ENCODE measurements at regions not wholly inside any gene's neighbourhood (a gene's known extent, or its start where the extent isn't known, plus 50 kb on each side); places are given as distances from the start of the nearest gene placed in this dataset.

DNA sequence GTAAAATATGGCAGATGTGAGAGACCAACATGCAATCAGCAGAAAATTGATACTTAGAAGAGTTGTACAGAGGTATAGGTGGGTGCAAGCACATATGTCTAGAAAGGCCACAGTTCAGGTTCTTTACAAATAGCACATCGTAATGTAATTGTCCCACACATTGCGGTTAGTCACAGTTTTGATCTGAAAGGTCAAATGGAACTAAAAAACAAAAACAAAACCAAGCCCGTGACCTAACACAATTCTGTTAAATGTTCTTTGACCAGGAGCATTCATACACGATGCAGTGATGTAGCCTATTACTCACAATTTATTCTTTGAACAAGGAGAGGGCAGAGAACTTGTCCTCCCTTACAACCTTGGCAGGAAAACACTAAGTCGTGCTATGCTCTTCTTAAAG, 108.9 kb upstream of the MAP4K3 start:
- H3K36me3 ChIP-seq (ENCODE audit: control insufficient read depth, insufficient read depth, low read length) = no peaks in the 10 kb centered on the region
- no peak overlapping the region for H3K27ac ChIP-seq (ENCODE audit: low read depth, low read length)
- no peak for DNase-seq (ENCODE audit: low read depth in 4 of 6, low spot score in 6 of 6)
- H3K4me1 ChIP-seq (ENCODE audit: control insufficient read depth, insufficient read depth, low read length) = no peaks in the 10 kb centered on the region
- no peaks in the 10 kb centered on the region for H3K9me3 ChIP-seq (ENCODE audit: control insufficient read depth, insufficient read depth, low read length)
- no peaks in the 10 kb centered on the region for H3K27me3 ChIP-seq (ENCODE audit: control insufficient read depth, insufficient read depth, low read length)
- no peak overlapping the region for H3K4me3 ChIP-seq (ENCODE audit: low read depth, low read length)
- WGBS (ENCODE audit: insufficient coverage) = 90% methylated on average over 3 of the region's 5 CpGs

DNA sequence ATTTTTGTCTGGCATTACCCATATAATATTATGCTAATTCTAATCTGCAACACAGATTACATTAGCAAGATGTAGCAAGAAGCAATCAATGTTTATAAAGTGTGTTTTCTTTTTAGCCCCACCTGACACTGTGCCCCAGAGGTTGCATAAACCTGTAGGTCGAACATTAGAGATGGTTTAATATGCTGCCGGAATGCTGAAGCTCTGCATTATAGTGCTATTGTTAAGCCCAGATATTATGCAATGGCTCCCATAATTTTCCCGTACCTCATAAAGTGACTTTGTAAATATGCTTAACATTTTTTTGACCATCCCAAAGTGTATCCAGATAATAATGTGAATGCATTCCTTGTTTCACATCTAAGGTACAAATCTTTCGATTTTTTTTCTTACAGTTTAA, 109.3 kb upstream of the MAP4K3 start:
- Histone ChIP-seq H3K4me3 (ENCODE audit: low read depth, low read length) (no peak overlapping the region), H3K9me3 (ENCODE audit: control insufficient read depth, insufficient read depth, low read length) (no peaks in the 10 kb centered on the region), H3K4me1 (ENCODE audit: control insufficient read depth, insufficient read depth, low read length) (no peaks in the 10 kb centered on the region), H3K27ac (ENCODE audit: low read depth, low read length) (no peak overlapping the region), H3K36me3 (ENCODE audit: control insufficient read depth, insufficient read depth, low read length) (no peaks in the 10 kb centered on the region), H3K27me3 (ENCODE audit: control insufficient read depth, insufficient read depth, low read length) (no peaks in the 10 kb centered on the region)
- no CpG with 5 or more reads among the region's 4 CpGs for WGBS (ENCODE audit: insufficient coverage)
- DNase-seq (ENCODE audit: low read depth in 4 of 6, low spot score in 6 of 6) = no peak

DNA sequence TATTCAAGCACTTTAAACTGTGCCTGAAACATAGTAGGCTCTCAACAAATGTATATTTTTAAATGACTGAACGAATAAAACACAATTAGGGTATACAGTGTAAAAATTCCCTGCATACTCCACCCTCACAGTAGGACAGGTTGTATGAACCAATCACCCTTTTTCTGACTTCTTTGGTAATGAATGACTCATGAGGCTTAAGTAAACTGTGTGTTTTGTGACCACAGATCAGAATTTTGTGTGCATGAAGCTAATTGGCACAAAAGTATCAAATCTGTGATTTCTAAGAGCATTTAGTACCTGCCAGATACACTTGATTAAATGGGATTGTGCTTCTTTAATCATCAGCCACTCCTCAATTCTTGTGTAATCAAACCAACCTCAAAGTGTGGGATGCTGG, 109.9 kb upstream of the MAP4K3 start:
- no peak for DNase-seq (ENCODE audit: low read depth in 4 of 6, low spot score in 6 of 6)
- no peak overlapping the region for H3K27ac ChIP-seq (ENCODE audit: low read depth, low read length)
- H3K27me3 ChIP-seq (ENCODE audit: control insufficient read depth, insufficient read depth, low read length) = no peaks in the 10 kb centered on the region
- no peaks in the 10 kb centered on the region for H3K9me3 ChIP-seq (ENCODE audit: control insufficient read depth, insufficient read depth, low read length)
- H3K4me3 ChIP-seq (ENCODE audit: low read depth, low read length) = no peak overlapping the region
- H3K4me1 ChIP-seq (ENCODE audit: control insufficient read depth, insufficient read depth, low read length) = no peaks in the 10 kb centered on the region
- no CpG with 5 or more reads among the region's 1 CpG for WGBS (ENCODE audit: insufficient coverage)
- H3K36me3 ChIP-seq (ENCODE audit: control insufficient read depth, insufficient read depth, low read length) = no peaks in the 10 kb centered on the region

DNA sequence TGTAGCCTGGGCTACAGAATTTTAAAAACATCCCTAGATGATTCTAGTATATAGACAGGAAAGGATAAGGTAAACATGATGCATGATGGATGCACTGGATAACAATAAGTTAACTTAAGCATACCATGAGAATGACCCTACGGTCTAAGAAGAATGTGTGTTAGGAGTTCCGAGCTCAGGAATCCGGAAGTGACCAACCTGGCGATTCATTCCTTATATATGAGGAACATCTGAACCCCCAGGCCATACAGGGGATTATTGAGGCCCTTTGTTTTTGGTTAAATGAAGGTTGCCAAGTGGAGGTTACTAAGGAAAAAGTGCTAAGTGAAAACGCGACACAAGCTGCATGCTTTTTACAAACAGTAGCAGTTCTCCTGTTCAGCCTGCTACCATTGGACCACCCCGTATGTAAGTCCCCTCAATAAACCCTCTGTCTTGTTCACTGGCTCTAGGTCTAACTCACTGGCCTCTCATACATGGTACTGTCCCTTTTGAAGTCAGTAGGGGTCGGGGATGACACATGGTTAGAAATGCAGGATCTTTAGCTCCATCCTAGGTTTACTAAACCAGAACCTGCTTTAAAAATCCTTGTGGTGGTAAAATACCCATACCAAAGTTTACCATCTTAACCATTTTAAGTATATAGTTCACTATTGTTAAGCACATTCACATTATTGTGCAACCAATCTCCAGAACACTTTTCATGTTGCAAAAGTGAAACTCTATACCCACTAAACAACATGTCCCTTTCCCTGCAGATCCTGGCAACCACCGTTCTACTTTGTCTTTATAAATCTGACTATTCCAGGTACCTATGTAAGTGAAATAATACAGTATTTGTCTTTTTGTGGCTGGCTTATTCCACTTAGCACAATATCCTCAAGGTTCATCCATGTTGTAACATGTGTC, 111.0 kb upstream of the MAP4K3 start:
- Histone ChIP-seq H3K36me3 (ENCODE audit: control insufficient read depth, insufficient read depth, low read length) (no peaks in the 10 kb centered on the region), H3K9me3 (ENCODE audit: control insufficient read depth, insufficient read depth, low read length) (no peaks in the 10 kb centered on the region), H3K27me3 (ENCODE audit: control insufficient read depth, insufficient read depth, low read length) (no peaks in the 10 kb centered on the region), H3K4me1 (ENCODE audit: control insufficient read depth, insufficient read depth, low read length) (no peaks in the 10 kb centered on the region), H3K4me3 (ENCODE audit: low read depth, low read length) (no peak overlapping the region), H3K27ac (ENCODE audit: low read depth, low read length) (no peak overlapping the region)
- 86% methylated on average over 1 of the region's 9 CpGs for WGBS (ENCODE audit: insufficient coverage)
- DNase-seq (ENCODE audit: low read depth in 4 of 6, low spot score in 6 of 6) = no peak

DNA sequence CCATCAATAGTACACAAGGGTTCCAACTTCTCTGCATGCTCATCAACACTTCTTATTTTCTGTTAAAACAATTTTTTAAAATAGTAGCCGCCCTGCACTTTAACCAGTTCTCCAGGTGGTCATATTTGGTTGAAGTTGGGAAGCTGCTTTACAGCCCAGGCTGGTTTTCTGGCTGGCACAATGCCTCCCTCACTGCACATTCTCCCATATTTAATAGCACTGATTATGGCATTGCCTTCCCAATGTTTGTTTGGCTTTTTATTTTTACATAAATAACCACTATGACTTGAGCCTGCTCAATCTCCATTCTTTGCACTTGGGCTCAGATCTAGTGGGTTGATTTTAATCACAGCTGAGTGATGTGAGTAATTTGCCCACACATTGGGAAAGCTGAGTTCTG, 111.9 kb upstream of the MAP4K3 start:
- no peaks in the 10 kb centered on the region for H3K9me3 ChIP-seq (ENCODE audit: control insufficient read depth, insufficient read depth, low read length)
- no CpG with 5 or more reads among the region's 1 CpG for WGBS (ENCODE audit: insufficient coverage)
- no peak overlapping the region for H3K27ac ChIP-seq (ENCODE audit: low read depth, low read length)
- H3K4me3 ChIP-seq (ENCODE audit: low read depth, low read length) = no peak overlapping the region
- H3K36me3 ChIP-seq (ENCODE audit: control insufficient read depth, insufficient read depth, low read length) = no peaks in the 10 kb centered on the region
- DNase-seq (ENCODE audit: low read depth in 4 of 6, low spot score in 6 of 6) = no peak
- no peaks in the 10 kb centered on the region for H3K27me3 ChIP-seq (ENCODE audit: control insufficient read depth, insufficient read depth, low read length)
- no peaks in the 10 kb centered on the region for H3K4me1 ChIP-seq (ENCODE audit: control insufficient read depth, insufficient read depth, low read length)

DNA sequence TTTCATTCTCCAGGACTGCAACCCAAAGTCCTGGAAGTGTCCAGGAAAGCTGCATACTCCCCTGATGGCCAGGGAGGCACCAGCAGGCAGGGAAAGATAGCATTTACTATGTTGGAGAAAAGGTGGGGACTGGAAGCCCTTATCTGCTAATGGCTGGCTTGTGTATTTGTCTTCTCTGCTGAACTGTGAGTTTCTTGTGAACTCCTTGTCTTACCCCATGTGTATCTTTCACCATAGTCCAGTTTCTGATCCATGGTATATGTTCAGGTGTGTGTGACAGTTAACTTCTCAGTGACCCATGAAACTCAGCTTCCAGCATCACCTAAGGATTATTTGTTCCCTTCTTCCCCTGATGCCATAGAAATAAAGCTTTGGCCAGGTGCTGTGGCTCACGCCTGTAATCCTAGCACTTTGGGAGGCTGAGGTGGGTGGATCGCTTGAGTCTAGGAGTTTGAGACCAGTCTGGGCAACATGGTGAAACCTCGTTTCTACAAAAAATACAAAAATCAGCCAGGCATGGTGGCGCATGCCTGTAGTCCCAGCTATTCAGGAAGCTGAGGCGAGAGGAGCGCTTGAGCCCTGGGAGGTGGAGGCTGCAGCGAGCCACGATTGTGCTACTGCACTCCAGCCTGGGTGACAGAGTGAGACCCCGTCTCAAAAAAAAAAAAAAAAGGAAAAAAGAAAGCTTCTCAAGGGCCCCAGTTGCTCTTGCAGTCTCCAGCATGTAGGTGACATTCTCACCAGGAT, 112.8 kb upstream of the MAP4K3 start:
- Histone ChIP-seq H3K36me3 (ENCODE audit: control insufficient read depth, insufficient read depth, low read length) (no peaks in the 10 kb centered on the region), H3K4me3 (ENCODE audit: low read depth, low read length) (no peak overlapping the region), H3K9me3 (ENCODE audit: control insufficient read depth, insufficient read depth, low read length) (no peaks in the 10 kb centered on the region), H3K4me1 (ENCODE audit: control insufficient read depth, insufficient read depth, low read length) (no peaks in the 10 kb centered on the region), H3K27ac (ENCODE audit: low read depth, low read length) (no peak overlapping the region), H3K27me3 (ENCODE audit: control insufficient read depth, insufficient read depth, low read length) (no peaks in the 10 kb centered on the region)
- DNase-seq (ENCODE audit: low read depth in 4 of 6, low spot score in 6 of 6) = no peak
- 89% methylated on average over 6 of the region's 9 CpGs for whole genome bisulfite sequencing (ENCODE audit: insufficient coverage)

DNA sequence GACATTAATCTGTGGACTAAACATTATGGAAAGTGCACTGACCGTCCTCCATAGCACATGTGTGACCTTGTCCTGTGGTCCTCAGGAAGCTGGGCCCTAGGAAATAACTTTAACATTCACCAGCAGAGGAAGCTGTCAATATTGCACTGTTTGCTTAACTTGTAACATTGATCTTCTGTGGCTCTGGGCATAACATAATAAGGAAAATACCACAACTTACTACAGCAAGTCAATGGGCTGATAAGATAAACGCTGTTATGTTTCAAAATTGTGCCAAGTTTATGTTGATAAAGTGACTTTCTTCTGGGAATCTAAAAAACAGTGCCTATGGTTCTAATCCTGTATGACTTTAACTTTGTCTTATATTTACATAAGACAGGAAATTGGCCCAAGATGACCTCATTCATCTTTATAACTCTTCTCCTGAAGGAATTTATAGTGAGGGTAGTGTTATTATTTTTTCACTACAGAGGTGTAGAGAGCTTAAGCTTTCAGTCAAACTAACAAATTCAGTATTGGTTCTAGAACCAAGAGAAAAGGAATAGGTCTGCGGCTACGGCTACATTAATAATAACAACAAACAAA, 113.7 kb upstream of the MAP4K3 start:
- H3K4me3 ChIP-seq (ENCODE audit: low read depth, low read length) = no peak overlapping the region
- 80% methylated on average over 1 of the region's 4 CpGs for WGBS (ENCODE audit: insufficient coverage)
- DNase-seq (ENCODE audit: low read depth in 4 of 6, low spot score in 6 of 6) = no peak
- no peaks in the 10 kb centered on the region for H3K9me3 ChIP-seq (ENCODE audit: control insufficient read depth, insufficient read depth, low read length)
- H3K4me1 ChIP-seq (ENCODE audit: control insufficient read depth, insufficient read depth, low read length) = no peaks in the 10 kb centered on the region
- no peak overlapping the region for H3K27ac ChIP-seq (ENCODE audit: low read depth, low read length)
- no peaks in the 10 kb centered on the region for H3K36me3 ChIP-seq (ENCODE audit: control insufficient read depth, insufficient read depth, low read length)
- H3K27me3 ChIP-seq (ENCODE audit: control insufficient read depth, insufficient read depth, low read length) = no peaks in the 10 kb centered on the region

DNA sequence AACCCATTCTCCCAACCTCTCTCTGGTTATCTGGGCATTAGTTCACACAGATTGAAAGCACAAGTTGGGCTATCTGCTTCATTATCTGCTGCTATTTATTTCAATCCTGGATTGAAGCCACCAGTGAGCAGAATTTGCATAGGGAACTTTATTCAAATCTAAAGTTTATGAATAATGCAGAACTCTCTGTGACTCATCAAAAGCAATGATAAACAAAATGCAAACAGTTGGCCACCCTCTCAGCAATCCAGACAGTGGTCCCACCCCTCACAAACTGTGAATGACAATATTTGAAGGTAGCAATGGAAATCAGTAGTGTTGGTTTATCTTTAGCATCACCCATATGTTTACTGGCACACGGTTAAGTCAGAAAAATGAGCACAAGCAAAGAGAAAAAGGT, 106.8 kb upstream of the TMEM178A start:
- no CpG with 5 or more reads among the region's 1 CpG for WGBS (ENCODE audit: insufficient coverage)
- H3K27ac ChIP-seq (ENCODE audit: low read depth, low read length) = no peak overlapping the region
- H3K4me3 ChIP-seq (ENCODE audit: low read depth, low read length) = no peak overlapping the region

DNA sequence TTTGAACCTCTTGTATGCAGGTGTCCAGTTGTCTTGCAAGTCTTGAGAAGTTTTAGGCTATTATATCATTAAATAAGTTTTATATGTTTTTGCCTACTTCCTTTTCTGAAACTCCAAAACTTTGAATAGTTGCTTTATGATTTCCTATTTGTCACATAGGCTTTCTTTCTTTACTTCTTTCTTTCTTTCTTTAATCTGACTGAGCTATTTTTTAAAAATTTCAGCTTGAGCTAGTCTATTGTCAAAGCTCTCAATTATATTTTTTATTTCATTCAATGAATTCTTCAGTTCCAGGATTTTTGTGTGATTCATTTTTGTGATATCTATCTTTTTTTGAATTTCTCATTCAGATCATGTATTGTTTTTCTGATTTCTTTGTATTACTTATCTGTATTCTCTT, 102.1 kb upstream of the TMEM178A start:
- Histone ChIP-seq H3K4me1 (ENCODE audit: control insufficient read depth, insufficient read depth, low read length) (peaks cover under 1% of the 10 kb centered on the region), H3K4me3 (ENCODE audit: low read depth, low read length) (no peak overlapping the region), H3K36me3 (ENCODE audit: control insufficient read depth, insufficient read depth, low read length) (no peaks in the 10 kb centered on the region), H3K27ac (ENCODE audit: low read depth, low read length) (no peak overlapping the region), H3K27me3 (ENCODE audit: control insufficient read depth, insufficient read depth, low read length) (no peaks in the 10 kb centered on the region), H3K9me3 (ENCODE audit: control insufficient read depth, insufficient read depth, low read length) (peaks cover 7% of the 10 kb centered on the region)
- DNase-seq (ENCODE audit: low read depth in 4 of 6, low spot score in 6 of 6) = no peak

More for the DNA sequence above, 106.8 kb upstream of the TMEM178A start:
- Histone ChIP-seq H3K36me3 (ENCODE audit: control insufficient read depth, insufficient read depth, low read length) (no peaks in the 10 kb centered on the region), H3K9me3 (ENCODE audit: control insufficient read depth, insufficient read depth, low read length) (peaks cover 7% of the 10 kb centered on the region), H3K4me1 (ENCODE audit: control insufficient read depth, insufficient read depth, low read length) (no peaks in the 10 kb centered on the region), H3K27me3 (ENCODE audit: control insufficient read depth, insufficient read depth, low read length) (no peaks in the 10 kb centered on the region)
- DNase-seq (ENCODE audit: low read depth in 4 of 6, low spot score in 6 of 6) = peak in 1 of 6 donors; percentile 31

All from spinal cord (tissue), 9 donors.